ENCODE measurements at regions not wholly inside any gene's neighbourhood (a gene's known extent, or its start where the extent isn't known, plus 50 kb on each side); places are given as distances from the start of the nearest gene placed in this dataset.

DNA sequence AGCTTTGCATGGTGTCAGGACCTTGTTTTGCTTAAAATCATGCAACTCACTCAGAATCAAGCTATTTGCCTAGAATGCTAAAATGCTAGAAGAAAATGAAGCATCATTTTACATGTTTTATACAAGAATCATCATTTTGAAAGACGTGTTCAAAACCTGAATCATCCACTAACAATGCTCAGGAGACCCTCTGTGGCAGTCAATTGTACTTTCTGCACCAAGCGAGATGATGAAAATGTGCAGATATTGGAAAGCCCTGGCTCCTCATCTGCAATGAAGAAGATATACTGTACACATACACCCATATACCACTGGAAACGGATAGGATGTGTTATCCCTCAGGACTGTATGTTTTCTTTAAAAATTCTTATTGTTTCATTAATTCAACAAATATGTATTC lies 92.7 kb downstream of the DYRK2 start:
- Histone ChIP-seq H3K36me3 (ENCODE audit: control insufficient read depth in 2 of 2, extremely low read depth in 1 of 2, insufficient read depth in 2 of 2, low read length in 2 of 2) (no peaks in the 10 kb centered on the region), H3K27me3 (ENCODE audit: control insufficient read depth in 2 of 2, insufficient read depth in 2 of 2, low read length in 2 of 2) (no peaks in the 10 kb centered on the region), H2AFZ (ENCODE audit: low read depth, low read length) (no peak overlapping the region), H3K79me2 (ENCODE audit: control insufficient read depth, insufficient read depth, low read length) (no peaks in the 10 kb centered on the region), H3K4me3 (replicated peaks in 1 of 3; ENCODE audit: insufficient read depth in 1 of 3, low read depth in 1 of 3, low read length in 3 of 3) (no peak overlapping the region), H3K4me1 (ENCODE audit: control insufficient read depth, extremely low read depth, insufficient read depth, low read length) (no peaks in the 10 kb centered on the region), H3K9ac (replicated peaks; ENCODE audit: extremely low read depth, insufficient read depth, low read length) (no peak overlapping the region), H3K27ac (ENCODE audit: insufficient read depth, low read depth, low read length) (no peak overlapping the region), H3K9me1 (replicated peaks; ENCODE audit: control insufficient read depth, extremely low read depth, insufficient read depth, low read length) (no peaks in the 10 kb centered on the region), H3K9me3 (replicated peaks; ENCODE audit: control insufficient read depth, insufficient read depth, low read length) (no peaks in the 10 kb centered on the region), H3K4me2 (ENCODE audit: insufficient read depth, low read length) (no peak overlapping the region), H4K20me1 (replicated peaks; ENCODE audit: control insufficient read depth, extremely low read depth, insufficient read depth, low read length) (no peaks in the 10 kb centered on the region)
- ChIA-PET POLR2A (no interaction called here), CTCF (no interaction called here)
- intact Hi-C loops (cut with micrococcal nuclease) = no loop called here
- TF ChIP-seq POLR2A (IDR thresholded peaks at IDR 0.05; ENCODE audit: low read depth, low read length) = no peak
- no peak for TF ChIP-seq JUN (IDR thresholded peaks at IDR 0.05; ENCODE audit: borderline replicate concordance, insufficient read depth, insufficient read length, low read depth)
- TF ChIP-seq EZH2 (IDR thresholded peaks at IDR 0.05; ENCODE audit: borderline replicate concordance, low read depth, low read length, severe bottlenecking) = no peak
- TF ChIP-seq, protein P1, sequence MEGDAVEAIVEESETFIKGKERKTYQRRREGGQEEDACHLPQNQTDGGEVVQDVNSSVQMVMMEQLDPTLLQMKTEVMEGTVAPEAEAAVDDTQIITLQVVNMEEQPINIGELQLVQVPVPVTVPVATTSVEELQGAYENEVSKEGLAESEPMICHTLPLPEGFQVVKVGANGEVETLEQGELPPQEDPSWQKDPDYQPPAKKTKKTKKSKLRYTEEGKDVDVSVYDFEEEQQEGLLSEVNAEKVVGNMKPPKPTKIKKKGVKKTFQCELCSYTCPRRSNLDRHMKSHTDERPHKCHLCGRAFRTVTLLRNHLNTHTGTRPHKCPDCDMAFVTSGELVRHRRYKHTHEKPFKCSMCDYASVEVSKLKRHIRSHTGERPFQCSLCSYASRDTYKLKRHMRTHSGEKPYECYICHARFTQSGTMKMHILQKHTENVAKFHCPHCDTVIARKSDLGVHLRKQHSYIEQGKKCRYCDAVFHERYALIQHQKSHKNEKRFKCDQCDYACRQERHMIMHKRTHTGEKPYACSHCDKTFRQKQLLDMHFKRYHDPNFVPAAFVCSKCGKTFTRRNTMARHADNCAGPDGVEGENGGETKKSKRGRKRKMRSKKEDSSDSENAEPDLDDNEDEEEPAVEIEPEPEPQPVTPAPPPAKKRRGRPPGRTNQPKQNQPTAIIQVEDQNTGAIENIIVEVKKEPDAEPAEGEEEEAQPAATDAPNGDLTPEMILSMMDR (IDR thresholded peaks at IDR 0.05; ENCODE audit: extremely low read depth in 1 of 2, insufficient read depth in 1 of 2, low read depth in 1 of 2, low read length in 2 of 2) = no peak
- TF ChIP-seq, protein P2, sequence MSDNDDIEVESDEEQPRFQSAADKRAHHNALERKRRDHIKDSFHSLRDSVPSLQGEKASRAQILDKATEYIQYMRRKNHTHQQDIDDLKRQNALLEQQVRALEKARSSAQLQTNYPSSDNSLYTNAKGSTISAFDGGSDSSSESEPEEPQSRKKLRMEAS (IDR thresholded peaks at IDR 0.05; ENCODE audit: insufficient read depth, insufficient read length) = no peak
- TF ChIP-seq POLR2AphosphoS5 (IDR thresholded peaks at IDR 0.05; ENCODE audit: insufficient read depth, low read depth, low read length) = no peak
- no peak for TF ChIP-seq FOS (IDR thresholded peaks at IDR 0.05; ENCODE audit: borderline replicate concordance, insufficient read depth, low read length)
- no peak for TF ChIP-seq GATA2 (IDR thresholded peaks at IDR 0.05; ENCODE audit: insufficient read depth, insufficient read length, low read depth, low read length)
- TF ChIP-seq MYC (IDR thresholded peaks at IDR 0.05; ENCODE audit: low read depth, low read length) = no peak
- dilution Hi-C loops (cut with MboI; ENCODE audit: extremely low pct_ligation_motif_present, low sequenced_read_pairs) = no loop called here
- DNase-seq (ENCODE audit: low read depth, low spot score) = no peak
- BruUV-seq (replicated peaks) = no TSS peak
- FAIRE-seq = no peak
